HCT116 (cell line): ENCODE measurements at regions not wholly inside any gene's neighbourhood (a gene's known extent, or its start where the extent isn't known, plus 50 kb on each side); places are given as distances from the start of the nearest gene placed in this dataset.

Source experiments
- CTCF ChIP-seq, 3 experiments: fragments of 200-600 bp in 1 of 3; sonication (generic) in 1 of 3; IDR thresholded peaks in 2 of 3; conservative IDR thresholded peaks in 1 of 3; 2 replicates each; pipeline ENCODE4 v1.5.1; 2012 to 2017; ENCODE audit warnings: low read depth in 2 of 3, low read length in 2 of 3, antibody characterized with exemption in 1 of 3, borderline replicate concordance in 1 of 3, control low read depth in 1 of 3, mild to moderate bottlenecking in 1 of 3, mixed read lengths in 1 of 3, mixed run types in 1 of 3, moderate library complexity in 1 of 3; ENCODE audit not compliant: insufficient read depth in 1 of 3
- MAX ChIP-seq: IDR thresholded peaks from 2 replicates; pipeline ENCODE4 v1.6.1; 2012
- POLR2A ChIP-seq: IDR thresholded peaks from 2 replicates; pipeline ENCODE4 v1.7.0; 2011; ENCODE audit warnings: borderline replicate concordance; ENCODE audit not compliant: insufficient read depth, insufficient read length; ENCODE audit errors: extremely low read depth
- POLR2AphosphoS5 ChIP-seq: IDR thresholded peaks from 2 replicates; pipeline ENCODE4 v1.6.1; 2011; ENCODE audit warnings: mild to moderate bottlenecking, low read depth, low read length, moderate library complexity
- SP1 ChIP-seq: IDR thresholded peaks from 2 replicates; pipeline ENCODE4 v1.6.1; 2012; ENCODE audit warnings: low read depth
- ZBTB33 ChIP-seq: IDR thresholded peaks from 2 replicates; pipeline ENCODE4 v1.6.1; 2011; ENCODE audit warnings: mild to moderate bottlenecking, low read length, moderate library complexity; ENCODE audit not compliant: insufficient replicate concordance; ENCODE audit errors: extremely low read depth

DNA sequence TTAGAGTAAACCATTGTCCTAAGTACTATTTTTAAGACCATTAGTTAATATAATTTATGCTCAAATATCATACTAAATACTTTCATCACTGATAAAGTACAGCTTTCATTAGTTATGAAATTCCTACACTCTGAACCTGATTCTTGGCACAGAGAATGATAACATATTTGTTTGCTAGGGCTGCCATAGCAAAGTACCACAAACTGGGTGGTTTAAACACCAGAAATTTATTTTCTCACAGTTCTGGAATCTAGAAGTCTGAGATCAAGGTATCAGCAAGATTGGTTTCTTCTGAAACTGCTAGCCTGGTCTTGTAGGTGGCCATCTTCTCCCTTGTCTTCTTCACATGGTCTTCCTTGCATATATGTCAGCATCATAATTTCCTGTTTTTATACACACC is 608.4 kb downstream of the TLE1 start:
- TF ChIP-seq CTCF (IDR thresholded peaks at IDR 0.05 in 2 of 3, conservative IDR thresholded peaks at IDR 0.05 in 1 of 3; ENCODE audit: borderline replicate concordance in 1 of 3, insufficient read depth in 1 of 3, low read depth in 2 of 3, low read length in 2 of 3) (no peak), ZBTB33 (no peak), SP1 (no peak), POLR2A (no peak), MAX (no peak), POLR2AphosphoS5 (no peak)
